ENCODE measurements at regions not wholly inside any gene's neighbourhood (a gene's known extent, or its start where the extent isn't known, plus 50 kb on each side); places are given as distances from the start of the nearest gene placed in this dataset.

DNA sequence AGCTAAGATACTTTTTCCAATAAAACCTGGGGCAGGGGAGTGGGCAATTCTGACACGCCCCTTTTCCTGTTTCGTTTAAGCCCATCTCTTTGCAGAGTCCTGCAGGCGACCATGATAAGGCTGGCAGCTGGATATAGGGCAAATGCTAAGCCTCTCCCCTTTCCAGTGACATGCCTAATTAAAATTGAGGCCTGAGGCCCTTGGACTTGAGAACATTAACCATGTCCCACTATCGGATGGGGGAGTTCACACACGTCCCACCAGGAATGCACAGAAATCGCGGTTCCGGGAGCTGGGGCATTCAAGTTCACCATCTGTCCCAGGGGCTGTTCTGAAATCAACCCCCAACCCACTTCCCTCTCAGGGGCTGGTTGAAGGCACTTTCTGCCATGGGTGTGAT, 109.2 kb upstream of the FOXF1 start:
- no peak for DNase-seq (ENCODE audit: low read depth, low spot score)

DNA sequence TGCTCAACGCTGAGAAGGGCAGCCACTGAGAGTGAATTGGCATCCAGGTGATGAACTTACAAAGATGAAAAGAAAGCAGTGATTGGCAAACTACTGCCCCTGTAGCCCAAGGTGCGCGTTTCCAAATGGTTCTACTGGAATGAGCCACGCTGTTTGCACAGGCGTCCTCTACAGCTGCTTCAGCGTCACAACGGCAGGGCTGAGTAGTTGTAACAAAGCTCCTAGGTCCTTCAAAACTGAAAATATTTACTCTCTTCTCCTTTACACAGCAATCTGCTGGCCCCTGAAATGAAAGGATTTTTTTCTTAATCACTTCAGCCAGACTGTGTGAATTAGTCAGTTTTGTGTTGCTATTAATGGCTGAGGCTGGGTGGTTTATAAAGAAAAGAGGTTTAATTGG, 107.2 kb upstream of the FOXF1 start:
- no peak for DNase-seq (ENCODE audit: low read depth, low spot score)

DNA sequence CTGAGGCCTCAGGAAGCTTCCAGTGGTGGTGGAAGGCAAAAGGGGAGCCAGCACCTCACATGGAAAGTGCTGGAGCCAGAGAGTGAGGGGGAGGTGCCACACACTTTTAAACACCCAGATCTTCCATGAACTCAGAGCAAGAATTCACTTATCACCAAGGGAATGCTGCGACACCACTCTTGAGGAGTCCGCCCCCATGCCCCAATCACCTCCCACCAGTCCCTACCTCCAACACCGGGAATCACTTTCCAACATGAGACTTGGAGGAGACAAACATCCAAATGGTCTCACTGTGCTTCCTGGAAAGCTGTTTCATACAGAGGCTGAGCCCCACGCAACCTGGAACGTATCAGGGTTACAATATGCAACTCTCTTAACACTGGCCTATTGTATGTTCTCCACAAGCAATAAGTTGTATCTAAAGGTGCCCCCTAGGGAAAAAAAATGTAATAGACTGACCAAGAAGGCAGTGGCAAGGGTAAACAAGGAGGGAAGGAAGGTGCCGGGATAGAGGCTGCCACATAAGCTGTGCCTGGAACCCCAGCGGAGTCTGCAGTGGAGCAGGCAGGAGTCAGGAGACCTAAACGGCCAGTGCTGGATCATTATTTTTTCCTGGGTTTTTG, 106.7 kb upstream of the FOXF1 start:
- no peak for DNase-seq (ENCODE audit: low read depth, low spot score)

GRCh38 chr16:86404678-86405077, 105.6 kb upstream of the FOXF1 start:
- no peak for DNase-seq (ENCODE audit: low read depth, low spot score)

- no peak for DNase-seq (ENCODE audit: low read depth, low spot score)
Measured at GRCh38 chr16:86405319-86405718, 105.0 kb upstream of the FOXF1 start.

GRCh38 chr16:86406056-86406455, 104.3 kb upstream of the FOXF1 start:
- no peak for DNase-seq (ENCODE audit: low read depth, low spot score)

GRCh38 chr16:86408685-86409084, 101.6 kb upstream of the FOXF1 start:
- DNase-seq (ENCODE audit: low read depth, low spot score), result no peak

- no peak for DNase-seq (ENCODE audit: low read depth, low spot score)
Measured at GRCh38 chr16:86410081-86410480, 100.2 kb upstream of the FOXF1 start.

- no peak for DNase-seq (ENCODE audit: low read depth, low spot score)
Measured at GRCh38 chr16:86410529-86410928, 99.8 kb upstream of the FOXF1 start.

- DNase-seq (ENCODE audit: low read depth, low spot score), result no peak
Measured at GRCh38 chr16:86411897-86412296, 98.4 kb upstream of the FOXF1 start.

DNA sequence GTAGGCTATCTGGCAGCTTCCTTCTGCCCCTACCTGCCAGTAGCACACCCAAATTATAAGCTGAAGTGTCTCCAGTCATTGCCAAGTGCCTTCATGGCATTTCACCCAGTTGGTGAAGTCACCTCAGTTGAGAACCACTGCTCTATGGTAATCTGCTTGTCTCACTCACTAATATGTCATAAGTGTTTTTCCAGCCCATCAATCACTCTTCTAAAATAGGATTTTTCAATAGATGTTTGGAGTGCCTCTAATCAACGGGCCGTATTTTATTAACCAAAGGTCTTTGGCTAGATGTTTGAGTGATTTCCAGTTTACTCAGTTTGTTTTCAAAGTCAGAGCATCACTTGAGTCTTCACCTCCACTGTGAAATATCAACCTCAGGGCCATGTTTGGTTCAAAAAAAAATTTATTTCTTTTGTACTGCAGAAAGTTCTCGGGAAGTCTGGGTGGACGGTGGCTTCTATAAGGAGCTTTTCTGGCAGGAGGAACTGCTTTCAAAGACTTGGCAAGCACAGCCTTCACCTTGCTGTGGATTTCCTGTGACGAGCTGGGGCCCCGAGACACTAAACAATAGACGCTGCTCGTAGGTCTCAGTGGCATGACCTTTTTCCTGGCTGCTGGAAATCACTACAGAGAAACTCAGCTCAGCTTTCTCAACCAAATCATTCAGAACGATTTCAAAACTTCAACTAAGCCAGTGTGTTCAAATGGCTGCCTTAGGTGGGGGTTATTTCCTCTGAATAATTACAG, 95.2 kb upstream of the FOXF1 start:
- no peak for DNase-seq (ENCODE audit: low read depth, low spot score)

GRCh38 chr16:86418981-86419380, 91.3 kb upstream of the FOXF1 start:
- DNase-seq (ENCODE audit: low read depth, low spot score), result no peak

DNA sequence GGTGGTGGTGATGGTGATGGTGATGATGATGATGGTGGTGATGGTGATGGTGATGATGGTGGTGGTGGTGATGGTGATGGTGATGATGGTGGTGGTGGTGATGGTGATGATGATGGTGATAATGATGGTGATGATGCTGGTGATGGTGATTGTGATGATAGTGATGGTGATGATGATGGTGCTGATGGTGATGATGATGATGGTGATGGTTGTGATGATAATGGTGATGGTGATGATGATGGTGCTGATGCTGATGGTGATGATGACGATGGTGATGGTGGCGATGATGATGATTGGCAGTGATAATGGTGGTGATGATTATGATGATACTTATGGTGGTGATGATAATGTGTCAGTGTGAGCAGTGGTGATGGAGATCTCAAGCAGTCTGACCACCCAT, 90.8 kb upstream of the FOXF1 start:
- no peak for DNase-seq (ENCODE audit: low read depth, low spot score)

- no peak for DNase-seq (ENCODE audit: low read depth, low spot score)
Measured at GRCh38 chr16:86421995-86422394, 88.3 kb upstream of the FOXF1 start.

- no peak for DNase-seq (ENCODE audit: low read depth, low spot score)
Measured at GRCh38 chr16:86424398-86424797, 85.9 kb upstream of the FOXF1 start.

DNA sequence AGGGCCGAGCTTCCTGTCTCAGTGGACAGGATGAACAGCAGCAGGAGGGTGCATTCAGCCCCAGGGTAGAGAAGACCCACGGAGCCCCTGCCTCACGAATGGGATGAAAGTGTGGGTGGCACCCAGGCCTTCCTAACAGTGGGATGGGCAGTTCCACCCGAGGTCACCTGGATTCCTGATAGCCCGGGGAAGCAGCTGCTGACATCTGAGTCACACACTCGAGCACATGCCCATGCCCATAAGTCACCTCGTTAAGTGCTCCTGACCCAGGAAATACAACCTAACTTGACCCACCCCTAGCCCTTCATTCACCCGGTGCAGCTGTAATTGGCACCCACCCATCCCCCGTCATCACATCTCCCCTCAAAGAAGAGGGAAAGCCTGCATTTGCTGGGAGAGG, 85.3 kb upstream of the FOXF1 start:
- DNase-seq (ENCODE audit: low read depth, low spot score), result no peak

DNA sequence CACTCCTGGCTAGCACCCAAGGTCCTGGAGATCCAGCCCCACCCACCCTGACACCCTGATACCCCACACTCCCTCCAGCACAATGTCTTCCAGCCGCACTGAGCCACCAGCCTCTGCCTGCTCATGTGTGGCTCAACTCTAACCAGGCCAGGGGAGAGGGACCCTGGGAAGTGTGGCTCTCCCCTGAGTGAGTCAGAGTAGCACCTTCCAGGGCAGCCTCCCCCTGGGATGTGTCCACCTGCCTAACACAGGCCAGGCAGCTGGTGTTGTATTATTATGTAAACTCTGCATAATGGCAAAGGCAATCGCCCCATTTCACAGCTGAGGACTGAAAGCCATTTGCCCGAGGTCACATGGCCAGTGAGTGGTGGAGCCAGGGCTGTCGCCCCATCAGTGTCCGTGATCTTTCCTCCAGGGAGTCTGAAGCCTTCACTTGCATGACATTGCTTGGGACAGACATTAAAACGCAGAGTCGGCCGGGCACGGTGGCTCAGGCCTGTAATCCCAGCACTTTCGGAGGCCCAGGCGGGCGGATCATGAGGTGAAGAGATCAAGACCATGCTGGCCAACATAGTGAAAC, 84.2 kb upstream of the FOXF1 start:
- DNase-seq (ENCODE audit: low read depth, low spot score), result no peak

GRCh38 chr16:86427433-86427851, 82.9 kb upstream of the FOXF1 start:
- DNase-seq (ENCODE audit: low read depth, low spot score), result no peak

DNA sequence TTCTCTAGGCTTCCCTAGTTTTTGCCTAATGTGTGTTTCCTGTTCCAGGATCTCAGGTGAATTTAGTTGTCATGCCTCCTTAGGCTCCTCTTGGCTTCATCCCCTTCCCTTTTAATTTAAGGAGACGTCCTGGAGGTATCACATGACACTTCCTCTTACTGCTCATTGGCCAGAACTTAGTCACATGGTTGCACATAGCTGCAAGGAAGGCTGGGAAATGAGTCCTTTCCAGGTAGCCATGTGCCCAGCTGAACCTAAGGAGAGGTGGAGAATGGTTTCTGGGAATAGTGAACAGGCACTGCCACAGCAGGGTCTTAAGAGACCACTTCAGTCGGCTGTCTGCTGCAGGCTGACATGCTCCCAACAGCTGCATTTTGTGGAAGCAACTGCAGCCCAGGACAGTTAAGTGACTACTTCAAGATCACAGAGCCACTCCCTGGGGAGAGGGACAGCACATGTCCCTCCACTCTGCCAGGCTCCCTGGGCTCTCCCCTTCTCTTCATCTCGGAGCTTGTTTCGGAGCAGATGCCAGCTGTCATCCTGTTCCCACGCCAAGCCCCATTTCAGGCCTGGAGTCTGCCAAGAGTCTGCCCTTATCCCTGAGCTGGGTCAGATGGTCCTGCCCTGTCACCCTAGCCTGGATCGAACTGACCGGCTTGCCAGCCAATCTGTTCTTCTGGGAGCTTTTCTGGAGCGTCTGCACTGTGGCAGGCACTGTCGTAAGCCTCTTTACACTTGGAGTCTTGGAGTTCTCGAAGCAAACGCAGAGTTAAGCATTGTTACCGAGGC, 81.4 kb upstream of the FOXF1 start:
- no peak for DNase-seq (ENCODE audit: low read depth, low spot score)

GRCh38 chr16:86429663-86430062, 80.7 kb upstream of the FOXF1 start:
- DNase-seq (ENCODE audit: low read depth, low spot score), result no peak

DNA sequence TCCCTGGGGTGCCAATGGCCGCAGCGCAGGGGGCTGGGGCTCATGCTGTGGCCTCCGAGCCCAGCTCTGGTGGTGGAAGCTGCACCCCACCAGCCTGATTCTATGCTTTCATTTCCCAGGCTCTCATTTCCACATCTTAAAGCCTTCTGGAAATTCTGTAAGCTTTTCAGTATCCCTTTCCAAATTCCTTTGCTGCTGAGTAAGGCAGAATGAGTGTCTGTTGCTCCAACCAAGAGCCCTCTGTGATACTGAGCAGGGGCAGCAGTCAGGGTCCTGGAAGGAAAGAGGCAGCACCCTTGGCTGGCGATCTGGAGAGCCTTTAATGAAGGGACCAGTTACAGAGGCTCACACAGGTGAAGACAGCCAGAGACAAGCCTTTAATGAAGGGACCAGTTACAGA, 79.5 kb upstream of the FOXF1 start:
- DNase-seq (ENCODE audit: low read depth, low spot score), result no peak

GRCh38 chr16:86431540-86431939, 78.8 kb upstream of the FOXF1 start:
- no peak for DNase-seq (ENCODE audit: low read depth, low spot score)
